B cell (primary cell): ENCODE measurements at regions not wholly inside any gene's neighbourhood (a gene's known extent, or its start where the extent isn't known, plus 50 kb on each side); places are given as distances from the start of the nearest gene placed in this dataset.

Experiments
- ATAC-seq: fragments of 200-7000 bp; cut with Tn5 transposase; one replicate; pipeline ENCODE4 v1.10.0; 2021; ENCODE audit warnings: low read depth, mild to moderate bottlenecking, moderate number of reproducible peaks, moderate library complexity
- CTCF ChIA-PET: fragments of 350-600 bp; sonication (Branson Sonifier 250); formaldehyde crosslinking; loops from one replicate; lab custom pipeline; 2021; ENCODE audit warnings: antibody characterized with exemption, inconsistent platforms; lab: Charles Lee
- POLR2A ChIA-PET: fragments of 350-600 bp; sonication (Branson Sonifier 250); formaldehyde crosslinking; loops from one replicate; lab custom pipeline; 2021; ENCODE audit warnings: antibody characterized with exemption; lab: Charles Lee
- DNase-seq: peaks from one replicate; pipeline ENCODE4 v3.0.0; 2013
- H2AFZ ChIP-seq: 2 replicates; pipeline ENCODE4 v1.6.1; 2012; ENCODE audit warnings: mild to moderate bottlenecking, low read depth, low read length; ENCODE audit not compliant: insufficient read depth, poor library complexity, severe bottlenecking
- H3K27ac ChIP-seq, 2 donors: 1 replicate in 1 of 2; 2 replicates in 1 of 2; pipeline ENCODE4 v1.5.1; 2012 to 2013; ENCODE audit warnings: low read length in 2 of 2, mild to moderate bottlenecking in 2 of 2, moderate library complexity in 1 of 2
- H3K27me3 ChIP-seq, 4 experiments: fragments of 200-600 bp in 1 of 4; sonication (generic) in 1 of 4; replicated peaks in 1 of 4; 1 replicate in 2 of 4; 2 replicates in 2 of 4; pipeline versions ENCODE4 v1.6.1 to v1.7.0; 2013 to 2016; ENCODE audit warnings: low read length in 3 of 4, mild to moderate bottlenecking in 2 of 4, mixed read lengths in 1 of 4, moderate library complexity in 1 of 4; ENCODE audit not compliant: insufficient read depth in 4 of 4, control insufficient read depth in 3 of 4; ENCODE audit errors: control extremely low read depth in 1 of 4
- H3K36me3 ChIP-seq, 2 experiments: replicated peaks in 1 of 2; 1 replicate in 1 of 2; 2 replicates in 1 of 2; pipeline versions ENCODE4 v1.6.1 to v1.7.1; 2013; ENCODE audit warnings: low read length in 1 of 2; ENCODE audit not compliant: insufficient read depth in 2 of 2, control insufficient read depth in 1 of 2; ENCODE audit errors: control extremely low read depth in 1 of 2, extremely low read depth in 1 of 2
- H3K4me1 ChIP-seq, 2 donors: fragments of 200-600 bp in 1 of 2; sonication (generic) in 1 of 2; 1 replicate in 1 of 2; 2 replicates in 1 of 2; pipeline versions ENCODE4 v1.5.1 to v1.6.1; 2013 to 2017; ENCODE audit warnings: low read length in 2 of 2; ENCODE audit not compliant: control insufficient read depth in 2 of 2, insufficient read depth in 2 of 2
- H3K4me2 ChIP-seq: replicated peaks from 2 replicates; pipeline ENCODE3; 2012; ENCODE audit warnings: mild to moderate bottlenecking, low read depth, low read length; ENCODE audit not compliant: poor library complexity, severe bottlenecking
- H3K4me3 ChIP-seq, 5 experiments: fragments of 200-600 bp in 1 of 5; sonication (generic) in 1 of 5; 1 replicate in 3 of 5; 2 replicates in 2 of 5; pipeline versions ENCODE4 v1.5.1 to v1.7.0; 2011 to 2016; ENCODE audit warnings: low read length in 4 of 5, mild to moderate bottlenecking in 4 of 5, low read depth in 2 of 5, control low read depth in 1 of 5, moderate library complexity in 1 of 5; ENCODE audit not compliant: insufficient read depth in 1 of 5; ENCODE audit errors: control extremely low read depth in 1 of 5, extremely low read depth in 1 of 5
- H3K79me2 ChIP-seq: fragments of 200-600 bp; sonication (generic); one replicate; pipeline ENCODE4 v1.6.0; 2016; ENCODE audit warnings: low read length; ENCODE audit not compliant: control insufficient read depth, insufficient read depth
- H3K9ac ChIP-seq: fragments of 200-600 bp; sonication (generic); 2 replicates; pipeline ENCODE4 v1.6.1; 2017; ENCODE audit warnings: mild to moderate bottlenecking, low read length, moderate library complexity
- H3K9me3 ChIP-seq, 3 donors: one replicate each; pipeline versions ENCODE4 v1.6.1 to v1.7.1; 2013; ENCODE audit warnings: low read length in 2 of 3; ENCODE audit not compliant: control insufficient read depth in 2 of 3, insufficient read depth in 1 of 3; ENCODE audit errors: control extremely low read depth in 1 of 3
- H4K20me1 ChIP-seq: 2 replicates; pipeline ENCODE4 v1.6.0; 2012; ENCODE audit warnings: mild to moderate bottlenecking, low read length; ENCODE audit not compliant: insufficient read depth, control insufficient read depth, poor library complexity, severe bottlenecking
- H3K27ac Mint-ChIP-seq: one replicate; pipeline ENCODE4 v1.8.0; 2021; ENCODE audit warnings: mixed read lengths
- H3K27me3 Mint-ChIP-seq: one replicate; pipeline ENCODE4 v1.8.0; 2021; ENCODE audit warnings: mixed read lengths
- H3K4me1 Mint-ChIP-seq: one replicate; pipeline ENCODE4 v1.8.0; 2021; ENCODE audit warnings: mixed read lengths
- H3K4me3 Mint-ChIP-seq: one replicate; pipeline ENCODE4 v1.8.0; 2021; ENCODE audit warnings: mixed read lengths
- H3K9me3 Mint-ChIP-seq: one replicate; pipeline ENCODE4 v1.8.0; 2022; ENCODE audit warnings: mixed read lengths; ENCODE audit not compliant: insufficient read depth
- CTCF ChIP-seq: fragments of 200-600 bp; IDR thresholded peaks from one replicate; pipeline ENCODE4 v1.8.0; 2022; ENCODE audit warnings: antibody characterized with exemption, mild to moderate bottlenecking
- EZH2 ChIP-seq: IDR thresholded peaks from 2 replicates; pipeline ENCODE4 v1.6.1; 2012; ENCODE audit warnings: borderline replicate concordance, low read depth, mild to moderate bottlenecking, moderate library complexity, low read length; ENCODE audit not compliant: insufficient read depth, poor library complexity, severe bottlenecking
- WGBS: methylation state at CpG from one replicate; pipeline ENCODE4 v1.1.5; 2013; ENCODE audit warnings: missing lambda C conversion rate; ENCODE audit not compliant: insufficient coverage; 5-methylcytosine and 5-hydroxymethylcytosine counted together
- intact Hi-C: fragments of 100-400 bp; cut with micrococcal nuclease; formaldehyde crosslinking; loops from one replicate; pipeline ENCODE4 v1.10.0; 2022

- Histone ChIP-seq H3K4me3 (no peak overlapping the region), H3K27ac (no peak overlapping the region), H3K79me2 (no peaks in the 10 kb centered on the region), H2AFZ (no peak overlapping the region), H3K4me2 (no peak overlapping the region), H3K36me3 (no peaks in the 10 kb centered on the region), H4K20me1 (no peaks in the 10 kb centered on the region), H3K27me3 (no peaks in the 10 kb centered on the region), H3K4me1 (no peaks in the 10 kb centered on the region), H3K9ac (no peak overlapping the region), H3K9me3 (no peaks in the 10 kb centered on the region)
- H3K9me3 Mint-ChIP-seq = peaks cover 2% of the 10 kb centered on the region
- ChIA-PET POLR2A (no interaction called here), CTCF (no interaction called here)
- WGBS = 24% methylated on average over 2 of the region's 3 CpGs
- no peak for ATAC-seq
- intact Hi-C loops = no loop called here
- no peak overlapping the region for H3K27ac Mint-ChIP-seq
- H3K4me1 Mint-ChIP-seq = no peaks in the 10 kb centered on the region
- no peak overlapping the region for H3K4me3 Mint-ChIP-seq
- H3K27me3 Mint-ChIP-seq = peaks cover 3% of the 10 kb centered on the region
- TF ChIP-seq EZH2 (no peak), CTCF (no peak)
- DNase-seq = no peak
Measured at GRCh38 chr1:222326006-222326709, 221.7 kb downstream of the HHIPL2 start.

- WGBS = no CpG with 5 or more reads among the region's 2 CpGs
- Histone ChIP-seq H4K20me1 (no peaks in the 10 kb centered on the region), H3K27ac (no peak overlapping the region), H3K4me3 (no peak overlapping the region), H3K36me3 (no peaks in the 10 kb centered on the region), H3K27me3 (no peaks in the 10 kb centered on the region), H3K9ac (no peak overlapping the region), H3K4me1 (no peaks in the 10 kb centered on the region), H2AFZ (no peak overlapping the region), H3K4me2 (no peak overlapping the region), H3K9me3 (no peaks in the 10 kb centered on the region), H3K79me2 (no peaks in the 10 kb centered on the region)
- no peak overlapping the region for H3K27ac Mint-ChIP-seq
- ChIA-PET POLR2A (no interaction called here), CTCF (no interaction called here)
- H3K9me3 Mint-ChIP-seq = peaks cover 2% of the 10 kb centered on the region
- peaks cover 3% of the 10 kb centered on the region for H3K27me3 Mint-ChIP-seq
- H3K4me1 Mint-ChIP-seq = no peaks in the 10 kb centered on the region
- ATAC-seq = no peak
- no peak overlapping the region for H3K4me3 Mint-ChIP-seq
- no peak for TF ChIP-seq EZH2
- intact Hi-C loops = no loop called here
- DNase-seq = no peak
Measured at GRCh38 chr1:222325506-222325905, 222.4 kb downstream of the HHIPL2 start.
